GM12878 (cell line): ENCODE measurements at regions not wholly inside any gene's neighbourhood (a gene's known extent, or its start where the extent isn't known, plus 50 kb on each side); places are given as distances from the start of the nearest gene placed in this dataset.

ENCODE experiments used
- ATAC-seq: fragments of 200-7000 bp; cut with Tn5 transposase; 3 replicates; pipeline ENCODE4 v1.9.1; 2020; ENCODE audit warnings: mild to moderate bottlenecking, moderate library complexity
- BruUV-seq: library from RNA; stranded (reverse); fragments of 400-500 nt; replicated peaks from 2 replicates; lab custom pipeline; 2021; lab: Mats Ljungman, UMichigan
- CTCF ChIA-PET: fragments of 300-600 bp; sonication (Branson Sonifier 250); formaldehyde crosslinking; extraction: SDS; loops from one replicate; lab custom pipeline; 2021; ENCODE audit warnings: inconsistent platforms; lab: Yijun Ruan, JAX
- POLR2A ChIA-PET: fragments of 350-600 bp; formaldehyde crosslinking; extraction: SDS; loops from one replicate; lab custom pipeline; 2021; ENCODE audit warnings: inconsistent platforms; lab: Charles Lee
- RAD21 ChIA-PET: fragments of 300-600 bp; sonication (Branson Sonifier 250); formaldehyde crosslinking; loops from one replicate; lab custom pipeline; 2023; ENCODE audit warnings: antibody characterized with exemption; ENCODE audit not compliant: unreplicated experiment; lab: Charles Lee
- SMC1A ChIA-PET: fragments of 300-600 bp; sonication (Branson Sonifier 250); formaldehyde crosslinking; loops from one replicate; lab custom pipeline; 2023; ENCODE audit not compliant: unreplicated experiment, uncharacterized antibody; lab: Charles Lee
- DNase-seq: peaks from one replicate; pipeline ENCODE4 v3.0.0-alpha.2; 2011; ENCODE audit warnings: low read depth, low spot score
- FAIRE-seq: peaks from 3 replicates; lab custom pipeline; 2011; peaks lifted over from hg19 to GRCh38; lab: Jason Lieb, UNC
- H2AFZ ChIP-seq: 2 replicates; pipeline ENCODE4 v1.6.0; 2011; ENCODE audit warnings: low read depth, low read length, control low read depth; ENCODE audit not compliant: control insufficient read depth
- H3K27ac ChIP-seq: 2 replicates; pipeline ENCODE4 v1.5.1; 2011; ENCODE audit warnings: control low read depth; ENCODE audit not compliant: control insufficient read depth, insufficient read depth
- H3K27me3 ChIP-seq, 2 experiments: replicated peaks in 1 of 2; 2 replicates each; pipeline versions ENCODE4 v1.6.0 to v1.6.1; 2011; ENCODE audit warnings: low read length in 1 of 2; ENCODE audit not compliant: control insufficient read depth in 2 of 2, insufficient read depth in 2 of 2
- H3K36me3 ChIP-seq, 2 experiments: 2 replicates each; pipeline ENCODE4 v1.5.1; 2011; ENCODE audit warnings: low read length in 1 of 2; ENCODE audit not compliant: control insufficient read depth in 2 of 2, insufficient read depth in 2 of 2
- H3K4me1 ChIP-seq: 2 replicates; pipeline ENCODE4 v1.6.1; 2011; ENCODE audit warnings: mild to moderate bottlenecking, low read length, moderate library complexity, mixed read lengths; ENCODE audit not compliant: control insufficient read depth, insufficient read depth
- H3K4me2 ChIP-seq: 2 replicates; pipeline ENCODE4 v1.6.0; 2011; ENCODE audit warnings: control low read depth; ENCODE audit not compliant: control insufficient read depth, insufficient read depth
- H3K4me3 ChIP-seq: fragments of 200-600 bp; sonication (generic); 2 replicates; pipeline ENCODE4 v1.5.1; 2016
- H3K79me2 ChIP-seq: 2 replicates; pipeline ENCODE4 v1.6.0; 2011; ENCODE audit warnings: low read length; ENCODE audit not compliant: control insufficient read depth, insufficient read depth
- H3K9ac ChIP-seq: 2 replicates; pipeline ENCODE4 v1.8.0; 2011; ENCODE audit warnings: low read length, control low read depth, mixed read lengths; ENCODE audit not compliant: control insufficient read depth, insufficient read depth
- H3K9me3 ChIP-seq: replicated peaks from 3 replicates; pipeline ENCODE4 v1.5.1; 2011; ENCODE audit warnings: mild to moderate bottlenecking, low read length; ENCODE audit not compliant: control insufficient read depth, insufficient read depth
- H4K20me1 ChIP-seq: 2 replicates; pipeline ENCODE4 v1.6.0; 2011; ENCODE audit not compliant: control insufficient read depth, insufficient read depth
- BACH1 ChIP-seq: fragments of 450-650 bp; IDR thresholded peaks from 2 replicates; pipeline ENCODE4 v1.6.1; 2017; ENCODE audit warnings: mild to moderate bottlenecking, borderline replicate concordance
- EED ChIP-seq: sonication (generic); IDR thresholded peaks from 2 replicates; pipeline ENCODE4 v1.6.1; 2016; ENCODE audit warnings: antibody characterized with exemption, low read depth
- MAX ChIP-seq: IDR thresholded peaks from 2 replicates; pipeline ENCODE4 v1.6.1; 2012; ENCODE audit warnings: low read depth, low read length, improper control_type of control experiment
- NR2C2 ChIP-seq: IDR thresholded peaks from 2 replicates; pipeline ENCODE4 v1.6.1; 2011; ENCODE audit warnings: borderline replicate concordance, low read depth; ENCODE audit not compliant: control insufficient read depth, insufficient read length
- POLR2AphosphoS5 ChIP-seq: IDR thresholded peaks from 2 replicates; pipeline ENCODE4 v1.6.1; 2011; ENCODE audit warnings: mild to moderate bottlenecking, low read length, inconsistent platforms
- REST ChIP-seq: IDR thresholded peaks from 2 replicates; pipeline ENCODE4 v1.6.1; 2012; ENCODE audit warnings: mild to moderate bottlenecking, low read depth, low read length
- TAF1 ChIP-seq: IDR thresholded peaks from 2 replicates; pipeline ENCODE4 v1.6.1; 2011; ENCODE audit warnings: mild to moderate bottlenecking, low read depth, low read length, borderline replicate concordance
- TCF12 ChIP-seq: IDR thresholded peaks from 2 replicates; pipeline ENCODE4 v1.6.1; 2011; ENCODE audit warnings: low read depth, mild to moderate bottlenecking, low read length
- YBX1 ChIP-seq: fragments of 450-650 bp; IDR thresholded peaks from 2 replicates; pipeline ENCODE4 v1.6.1; 2016; ENCODE audit warnings: antibody characterized with exemption
- ZBTB40 ChIP-seq: fragments of 450-650 bp; IDR thresholded peaks from 2 replicates; pipeline ENCODE4 v1.6.1; 2016; ENCODE audit warnings: mild to moderate bottlenecking, moderate library complexity, borderline replicate concordance
- ZNF217 ChIP-seq: fragments of 450-650 bp; IDR thresholded peaks from 2 replicates; pipeline ENCODE4 v1.6.1; 2017; ENCODE audit warnings: antibody characterized with exemption, mild to moderate bottlenecking
- WGBS: methylation state at CpG from one replicate; pipeline ENCODE4 v1.1.6; 2016; ENCODE audit warnings: low lambda C conversion rate; ENCODE audit not compliant: insufficient replicate concordance, insufficient coverage; ENCODE audit errors: missing lambda C conversion rate; 5-methylcytosine and 5-hydroxymethylcytosine counted together
- in situ Hi-C: fragments of 300-500 bp; cut with MboI; formaldehyde crosslinking; loops from 9 replicates; pipeline ENCODE4 v1.14.3; 2018; ENCODE audit warnings: mixed read lengths
- intact Hi-C: fragments of 100-400 bp; cut with micrococcal nuclease; formaldehyde crosslinking; loops from one replicate; pipeline ENCODE4 v1.14.2; 2022; ENCODE audit not compliant: unreplicated experiment

GRCh38 chr6:110551088-110551487 is 74.7 kb upstream of the SLC22A16 start:
- H3K27ac ChIP-seq: no peak overlapping the region
- 74% methylated on average over 11 of the region's 11 CpGs for WGBS
- TF ChIP-seq TAF1: no peak
- ChIA-PET CTCF (no interaction called here), RAD21 (no interaction called here), POLR2A (no interaction called here), SMC1A (no interaction called here)
- intact Hi-C loops (no loop called here), in situ Hi-C loops (no loop called here)
- H3K9ac ChIP-seq: no peak overlapping the region
- H3K4me1 ChIP-seq: no peaks in the 10 kb centered on the region
- no peak overlapping the region for H3K4me2 ChIP-seq
- BruUV-seq: no TSS peak
- H2AFZ ChIP-seq: no peak overlapping the region
- ATAC-seq (no peak), FAIRE-seq (no peak), DNase-seq (no peak)
- no peaks in the 10 kb centered on the region; the same call in 1 of the 3 replicates for H3K9me3 ChIP-seq
- no peaks in the 10 kb centered on the region for H3K27me3 ChIP-seq
- no peaks in the 10 kb centered on the region for H3K79me2 ChIP-seq
- no peaks in the 10 kb centered on the region for H3K36me3 ChIP-seq
- H3K4me3 ChIP-seq: no peak overlapping the region
- no peaks in the 10 kb centered on the region for H4K20me1 ChIP-seq

GRCh38 chr6:110550353-110550752 is 73.9 kb upstream of the SLC22A16 start:
- no peak overlapping the region for H3K27ac ChIP-seq
- H3K4me2 ChIP-seq: no peak overlapping the region
- ChIA-PET POLR2A (no interaction called here), SMC1A (no interaction called here), RAD21 (no interaction called here), CTCF (interaction anchor here (1.0 kb wide), 1 partner anchor 25 kb away, joined by 3 read pairs; no protein-coding TSS in a partner anchor)
- H2AFZ ChIP-seq: no peak overlapping the region
- in situ Hi-C loops: no loop called here
- no TSS peak for BruUV-seq
- DNase-seq: no peak
- no peaks in the 10 kb centered on the region for H3K27me3 ChIP-seq
- H4K20me1 ChIP-seq: no peaks in the 10 kb centered on the region
- intact Hi-C loops: no loop called here
- 82% methylated on average over 5 of the region's 5 CpGs for WGBS
- no peak overlapping the region for H3K4me3 ChIP-seq
- H3K36me3 ChIP-seq: no peaks in the 10 kb centered on the region
- FAIRE-seq: no peak
- no peaks in the 10 kb centered on the region for H3K79me2 ChIP-seq
- no peak overlapping the region for H3K9ac ChIP-seq
- ATAC-seq: no peak
- no peaks in the 10 kb centered on the region for H3K4me1 ChIP-seq
- no peaks in the 10 kb centered on the region; the same call in 1 of the 3 replicates for H3K9me3 ChIP-seq
- TF ChIP-seq EED (no peak), TCF12 (no peak), BACH1 (no peak), NR2C2 (no peak), REST (no peak), ZNF217 (no peak), POLR2AphosphoS5 (no peak), YBX1 (no peak), ZBTB40 (no peak), MAX (no peak)
